GM23338 (cell line): ENCODE measurements at regions not wholly inside any gene's neighbourhood (a gene's known extent, or its start where the extent isn't known, plus 50 kb on each side); places are given as distances from the start of the nearest gene placed in this dataset.

Experiments
- ATAC-seq: fragments of 200-7000 bp; cut with Tn5 transposase; 3 replicates; pipeline ENCODE4 v1.9.1; 2020
- DNase-seq: peaks from one replicate; pipeline ENCODE4 v3.0.0-alpha.2; 2015; ENCODE audit warnings: low spot score
- H2AFZ ChIP-seq: fragments of 200-600 bp; sonication (generic); 2 replicates; pipeline ENCODE4 v1.8.0; 2016; ENCODE audit warnings: antibody characterized with exemption, mild to moderate bottlenecking, moderate library complexity
- H3F3A ChIP-seq: fragments of 200-600 bp; sonication (generic); replicated peaks from 2 replicates; pipeline ENCODE4 v1.8.0; 2017; ENCODE audit warnings: antibody characterized with exemption, mixed run types, low read depth
- H3K27ac ChIP-seq: fragments of 200-600 bp; sonication (generic); 2 replicates; pipeline ENCODE4 v1.6.1; 2016; ENCODE audit warnings: low read depth
- H3K27me3 ChIP-seq: fragments of 200-600 bp; sonication (generic); 2 replicates; pipeline ENCODE4 v1.8.0; 2016; ENCODE audit warnings: mild to moderate bottlenecking, mixed run types, moderate library complexity; ENCODE audit not compliant: insufficient read depth
- H3K36me3 ChIP-seq: fragments of 200-600 bp; sonication (generic); 2 replicates; pipeline ENCODE4 v1.8.0; 2016; ENCODE audit warnings: mild to moderate bottlenecking; ENCODE audit not compliant: insufficient read depth
- H3K4me1 ChIP-seq: fragments of 200-600 bp; sonication (generic); 2 replicates; pipeline ENCODE4 v1.8.0; 2016; ENCODE audit warnings: mild to moderate bottlenecking, moderate library complexity; ENCODE audit not compliant: insufficient read depth
- H3K4me2 ChIP-seq: fragments of 200-600 bp; sonication (generic); 2 replicates; pipeline ENCODE4 v1.7.1; 2017; ENCODE audit warnings: mixed run types
- H3K4me3 ChIP-seq: fragments of 200-600 bp; sonication (generic); 2 replicates; pipeline ENCODE4 v1.6.1; 2016; ENCODE audit warnings: mixed run types
- H3K79me2 ChIP-seq: fragments of 200-600 bp; sonication (generic); replicated peaks from 2 replicates; pipeline ENCODE4 v1.8.0; 2017; ENCODE audit warnings: mild to moderate bottlenecking; ENCODE audit not compliant: insufficient read depth
- H3K9me2 ChIP-seq: fragments of 200-600 bp; sonication (generic); 2 replicates; pipeline ENCODE4 v1.8.0; 2017; ENCODE audit not compliant: insufficient read depth
- H4K20me1 ChIP-seq: fragments of 200-600 bp; sonication (generic); replicated peaks from 2 replicates; pipeline ENCODE4 v1.8.0; 2017; ENCODE audit warnings: mild to moderate bottlenecking; ENCODE audit not compliant: insufficient read depth
- H3K27ac Mint-ChIP-seq: 2 replicates; pipeline ENCODE4 v1.8.0; 2020; ENCODE audit warnings: inconsistent platforms, mild to moderate bottlenecking, moderate library complexity, mixed read lengths
- H3K27me3 Mint-ChIP-seq: 3 replicates; pipeline ENCODE4 v1.8.0; 2022; ENCODE audit warnings: low read depth, mild to moderate bottlenecking, moderate library complexity, mixed read lengths, inconsistent platforms; ENCODE audit not compliant: insufficient read depth, poor library complexity
- H3K36me3 Mint-ChIP-seq: 3 replicates; pipeline ENCODE4 v1.8.0; 2021; ENCODE audit warnings: low read depth, mild to moderate bottlenecking, inconsistent platforms, moderate library complexity, mixed read lengths
- H3K4me1 Mint-ChIP-seq: 3 replicates; pipeline ENCODE4 v1.8.0; 2020; ENCODE audit warnings: mild to moderate bottlenecking, inconsistent platforms, mixed read lengths
- H3K4me3 Mint-ChIP-seq: 3 replicates; pipeline ENCODE4 v1.8.0; 2021; ENCODE audit warnings: moderate library complexity, mild to moderate bottlenecking, inconsistent platforms, mixed read lengths
- H3K9me3 Mint-ChIP-seq: 3 replicates; pipeline ENCODE4 v1.8.0; 2020; ENCODE audit warnings: moderate library complexity, mild to moderate bottlenecking, inconsistent platforms, mixed read lengths
- EZH2 ChIP-seq: fragments of 200-600 bp; sonication (generic); IDR thresholded peaks from one replicate; pipeline ENCODE4 v1.8.0; 2017; ENCODE audit warnings: antibody characterized with exemption, mild to moderate bottlenecking, low read depth; ENCODE audit not compliant: unreplicated experiment
- EZH2phosphoT487 ChIP-seq: fragments of 200-600 bp; sonication (generic); IDR thresholded peaks from one replicate; pipeline ENCODE4 v1.8.1; 2018; ENCODE audit warnings: antibody characterized with exemption; ENCODE audit not compliant: unreplicated experiment
- JUNB ChIP-seq: IDR thresholded peaks from one replicate; pipeline ENCODE4 v1.6.1; 2016; ENCODE audit warnings: antibody characterized with exemption; ENCODE audit not compliant: unreplicated experiment
- NANOG ChIP-seq: IDR thresholded peaks from 2 replicates; pipeline ENCODE4 v1.6.1; 2016; ENCODE audit warnings: antibody characterized with exemption, borderline replicate concordance
- POLR2AphosphoS5 ChIP-seq: IDR thresholded peaks from 2 replicates; pipeline ENCODE4 v1.6.1; 2016; ENCODE audit warnings: antibody characterized with exemption, low read depth
- ZNF114 ChIP-seq: fragments of 250-450 bp; sonication (Bioruptor Pico); IDR thresholded peaks from 2 replicates; pipeline ENCODE4 v1.5.0; 2020; ENCODE audit warnings: mild to moderate bottlenecking, moderate library complexity
- TF ChIP-seq, protein P1 (sequence below): IDR thresholded peaks from one replicate; pipeline ENCODE4 v1.6.1; 2018; ENCODE audit warnings: antibody characterized with exemption; ENCODE audit not compliant: unreplicated experiment
- TF ChIP-seq, protein P2 (sequence below), 2 experiments: fragments of 200-600 bp in 1 of 2; sonication (generic) in 1 of 2; conservative IDR thresholded peaks; 2 replicates each; pipeline versions ENCODE4 v1.5.1 to v1.6.1; 2016 to 2017; ENCODE audit warnings: antibody characterized with exemption in 2 of 2, low read depth in 2 of 2, mild to moderate bottlenecking in 2 of 2, moderate library complexity in 1 of 2

DNA sequence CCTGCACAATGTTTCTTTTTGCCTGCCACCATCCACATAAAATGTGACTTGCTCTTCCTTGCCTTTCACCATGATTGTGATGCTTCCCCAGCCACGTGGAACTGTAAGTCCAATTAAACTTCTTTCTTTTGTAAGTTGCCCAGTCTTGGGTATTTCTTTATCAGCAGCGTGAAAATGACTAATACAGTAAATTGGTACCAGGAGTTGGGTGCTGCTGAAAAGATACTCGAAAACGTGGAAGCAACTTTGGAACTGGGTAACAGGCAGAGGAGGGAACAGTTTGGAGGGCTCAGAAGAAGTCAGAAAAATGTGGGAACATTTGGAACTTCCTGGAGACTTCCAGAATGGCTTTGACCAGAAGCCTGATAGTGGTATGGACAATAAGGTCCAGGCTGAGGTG lies 425.3 kb downstream of the GPATCH2 start:
- Histone ChIP-seq H3K79me2 (no peaks in the 10 kb centered on the region), H3K27me3 (no peaks in the 10 kb centered on the region), H3K4me2 (no peak overlapping the region), H3F3A (no peaks in the 10 kb centered on the region), H3K4me1 (no peaks in the 10 kb centered on the region), H3K4me3 (no peak overlapping the region), H3K36me3 (no peaks in the 10 kb centered on the region), H4K20me1 (no peaks in the 10 kb centered on the region), H3K9me2 (no peaks in the 10 kb centered on the region), H2AFZ (no peak overlapping the region), H3K27ac (no peak overlapping the region)
- DNase-seq (no peak), ATAC-seq (no peak)
- no peaks in the 10 kb centered on the region for H3K4me1 Mint-ChIP-seq
- H3K36me3 Mint-ChIP-seq = peaks cover 10% of the 10 kb centered on the region
- no peak overlapping the region for H3K27ac Mint-ChIP-seq
- H3K27me3 Mint-ChIP-seq = no peaks in the 10 kb centered on the region
- peaks cover 18% of the 10 kb centered on the region for H3K9me3 Mint-ChIP-seq
- no peak overlapping the region for H3K4me3 Mint-ChIP-seq
- TF ChIP-seq EZH2 = no peak

DNA sequence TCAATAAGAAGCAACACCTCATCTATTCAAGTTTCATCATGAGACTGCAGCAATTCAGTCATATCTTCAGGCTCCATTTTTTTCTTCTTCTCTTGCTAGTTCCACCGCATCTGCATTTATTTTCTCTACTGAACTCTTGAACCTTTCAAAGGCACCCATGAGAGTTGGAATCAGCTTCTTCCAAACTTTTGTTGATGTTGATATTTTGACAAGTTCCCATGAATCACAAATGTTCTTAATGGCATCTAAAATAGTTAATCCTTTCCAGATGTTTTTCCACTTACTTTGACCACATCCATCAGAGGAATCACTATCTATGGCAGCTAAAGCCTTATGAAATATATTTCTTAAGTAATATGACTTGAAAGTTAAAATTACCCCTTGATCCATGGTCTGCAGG lies 434.3 kb downstream of the GPATCH2 start:
- Mint-ChIP-seq H3K27ac (no peak overlapping the region), H3K36me3 (no peaks in the 10 kb centered on the region), H3K9me3 (no peaks in the 10 kb centered on the region; the same call in 2 of the 3 replicates), H3K4me1 (no peaks in the 10 kb centered on the region), H3K27me3 (no peaks in the 10 kb centered on the region), H3K4me3 (no peak overlapping the region)
- Histone ChIP-seq H3K27ac (no peak overlapping the region), H3K9me2 (peaks cover 7% of the 10 kb centered on the region; the same call in 1 of the 2 replicates), H3K27me3 (no peaks in the 10 kb centered on the region), H3K4me1 (no peaks in the 10 kb centered on the region), H3K79me2 (no peaks in the 10 kb centered on the region), H3K4me3 (no peak overlapping the region), H3F3A (no peaks in the 10 kb centered on the region), H4K20me1 (no peaks in the 10 kb centered on the region), H3K4me2 (no peak overlapping the region), H3K36me3 (no peaks in the 10 kb centered on the region), H2AFZ (no peak overlapping the region)
- TF ChIP-seq POLR2AphosphoS5 (no peak), EZH2 (no peak), JUNB (no peak), EZH2phosphoT487 (no peak), NANOG (no peak), ZNF114 (no peak)
- TF ChIP-seq, protein P1, sequence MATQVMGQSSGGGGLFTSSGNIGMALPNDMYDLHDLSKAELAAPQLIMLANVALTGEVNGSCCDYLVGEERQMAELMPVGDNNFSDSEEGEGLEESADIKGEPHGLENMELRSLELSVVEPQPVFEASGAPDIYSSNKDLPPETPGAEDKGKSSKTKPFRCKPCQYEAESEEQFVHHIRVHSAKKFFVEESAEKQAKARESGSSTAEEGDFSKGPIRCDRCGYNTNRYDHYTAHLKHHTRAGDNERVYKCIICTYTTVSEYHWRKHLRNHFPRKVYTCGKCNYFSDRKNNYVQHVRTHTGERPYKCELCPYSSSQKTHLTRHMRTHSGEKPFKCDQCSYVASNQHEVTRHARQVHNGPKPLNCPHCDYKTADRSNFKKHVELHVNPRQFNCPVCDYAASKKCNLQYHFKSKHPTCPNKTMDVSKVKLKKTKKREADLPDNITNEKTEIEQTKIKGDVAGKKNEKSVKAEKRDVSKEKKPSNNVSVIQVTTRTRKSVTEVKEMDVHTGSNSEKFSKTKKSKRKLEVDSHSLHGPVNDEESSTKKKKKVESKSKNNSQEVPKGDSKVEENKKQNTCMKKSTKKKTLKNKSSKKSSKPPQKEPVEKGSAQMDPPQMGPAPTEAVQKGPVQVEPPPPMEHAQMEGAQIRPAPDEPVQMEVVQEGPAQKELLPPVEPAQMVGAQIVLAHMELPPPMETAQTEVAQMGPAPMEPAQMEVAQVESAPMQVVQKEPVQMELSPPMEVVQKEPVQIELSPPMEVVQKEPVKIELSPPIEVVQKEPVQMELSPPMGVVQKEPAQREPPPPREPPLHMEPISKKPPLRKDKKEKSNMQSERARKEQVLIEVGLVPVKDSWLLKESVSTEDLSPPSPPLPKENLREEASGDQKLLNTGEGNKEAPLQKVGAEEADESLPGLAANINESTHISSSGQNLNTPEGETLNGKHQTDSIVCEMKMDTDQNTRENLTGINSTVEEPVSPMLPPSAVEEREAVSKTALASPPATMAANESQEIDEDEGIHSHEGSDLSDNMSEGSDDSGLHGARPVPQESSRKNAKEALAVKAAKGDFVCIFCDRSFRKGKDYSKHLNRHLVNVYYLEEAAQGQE = no peak
- TF ChIP-seq, protein P2, sequence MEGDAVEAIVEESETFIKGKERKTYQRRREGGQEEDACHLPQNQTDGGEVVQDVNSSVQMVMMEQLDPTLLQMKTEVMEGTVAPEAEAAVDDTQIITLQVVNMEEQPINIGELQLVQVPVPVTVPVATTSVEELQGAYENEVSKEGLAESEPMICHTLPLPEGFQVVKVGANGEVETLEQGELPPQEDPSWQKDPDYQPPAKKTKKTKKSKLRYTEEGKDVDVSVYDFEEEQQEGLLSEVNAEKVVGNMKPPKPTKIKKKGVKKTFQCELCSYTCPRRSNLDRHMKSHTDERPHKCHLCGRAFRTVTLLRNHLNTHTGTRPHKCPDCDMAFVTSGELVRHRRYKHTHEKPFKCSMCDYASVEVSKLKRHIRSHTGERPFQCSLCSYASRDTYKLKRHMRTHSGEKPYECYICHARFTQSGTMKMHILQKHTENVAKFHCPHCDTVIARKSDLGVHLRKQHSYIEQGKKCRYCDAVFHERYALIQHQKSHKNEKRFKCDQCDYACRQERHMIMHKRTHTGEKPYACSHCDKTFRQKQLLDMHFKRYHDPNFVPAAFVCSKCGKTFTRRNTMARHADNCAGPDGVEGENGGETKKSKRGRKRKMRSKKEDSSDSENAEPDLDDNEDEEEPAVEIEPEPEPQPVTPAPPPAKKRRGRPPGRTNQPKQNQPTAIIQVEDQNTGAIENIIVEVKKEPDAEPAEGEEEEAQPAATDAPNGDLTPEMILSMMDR (conservative IDR thresholded peaks at IDR 0.05; ENCODE audit: low read depth in 2 of 2) = no peak
- ATAC-seq (no peak), DNase-seq (no peak)
